ENCODE measurements at regions not wholly inside any gene's neighbourhood (a gene's known extent, or its start where the extent isn't known, plus 50 kb on each side); places are given as distances from the start of the nearest gene placed in this dataset.

DNA sequence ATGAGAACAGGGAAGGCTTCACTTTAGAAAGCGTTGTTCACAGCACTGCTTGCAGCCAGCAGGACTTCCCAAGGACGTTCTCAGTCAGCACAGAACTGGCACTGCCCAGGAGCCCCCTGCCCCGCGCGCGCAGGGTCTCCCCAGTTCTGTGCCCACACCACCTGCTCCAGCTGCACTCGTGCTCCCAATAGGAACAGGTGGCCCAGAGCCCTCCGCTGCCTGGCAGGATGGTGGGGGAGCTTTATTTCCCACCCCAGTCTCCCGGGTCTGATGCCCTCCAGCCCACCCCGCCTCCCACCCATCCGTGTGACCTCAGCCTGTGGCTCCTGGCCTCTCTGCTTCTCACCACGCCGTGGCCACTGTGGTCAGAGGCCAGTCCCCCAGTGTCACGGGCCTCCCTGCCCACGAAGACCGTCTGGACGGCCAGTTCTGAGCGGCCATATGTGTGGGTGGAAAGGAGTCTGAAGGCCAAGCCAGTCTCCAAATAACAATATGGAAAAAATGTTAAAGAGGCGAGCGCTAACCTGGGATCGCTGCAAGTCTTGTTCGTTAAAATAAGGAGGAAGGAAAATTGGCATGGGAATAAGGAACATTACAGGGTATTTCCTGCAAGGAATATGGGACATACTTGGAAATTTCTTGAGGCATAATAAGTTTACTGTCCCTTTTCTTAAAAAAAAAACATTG, 54.6 kb upstream of the PCSK6 start (continued):
- TF ChIP-seq, protein P1, sequence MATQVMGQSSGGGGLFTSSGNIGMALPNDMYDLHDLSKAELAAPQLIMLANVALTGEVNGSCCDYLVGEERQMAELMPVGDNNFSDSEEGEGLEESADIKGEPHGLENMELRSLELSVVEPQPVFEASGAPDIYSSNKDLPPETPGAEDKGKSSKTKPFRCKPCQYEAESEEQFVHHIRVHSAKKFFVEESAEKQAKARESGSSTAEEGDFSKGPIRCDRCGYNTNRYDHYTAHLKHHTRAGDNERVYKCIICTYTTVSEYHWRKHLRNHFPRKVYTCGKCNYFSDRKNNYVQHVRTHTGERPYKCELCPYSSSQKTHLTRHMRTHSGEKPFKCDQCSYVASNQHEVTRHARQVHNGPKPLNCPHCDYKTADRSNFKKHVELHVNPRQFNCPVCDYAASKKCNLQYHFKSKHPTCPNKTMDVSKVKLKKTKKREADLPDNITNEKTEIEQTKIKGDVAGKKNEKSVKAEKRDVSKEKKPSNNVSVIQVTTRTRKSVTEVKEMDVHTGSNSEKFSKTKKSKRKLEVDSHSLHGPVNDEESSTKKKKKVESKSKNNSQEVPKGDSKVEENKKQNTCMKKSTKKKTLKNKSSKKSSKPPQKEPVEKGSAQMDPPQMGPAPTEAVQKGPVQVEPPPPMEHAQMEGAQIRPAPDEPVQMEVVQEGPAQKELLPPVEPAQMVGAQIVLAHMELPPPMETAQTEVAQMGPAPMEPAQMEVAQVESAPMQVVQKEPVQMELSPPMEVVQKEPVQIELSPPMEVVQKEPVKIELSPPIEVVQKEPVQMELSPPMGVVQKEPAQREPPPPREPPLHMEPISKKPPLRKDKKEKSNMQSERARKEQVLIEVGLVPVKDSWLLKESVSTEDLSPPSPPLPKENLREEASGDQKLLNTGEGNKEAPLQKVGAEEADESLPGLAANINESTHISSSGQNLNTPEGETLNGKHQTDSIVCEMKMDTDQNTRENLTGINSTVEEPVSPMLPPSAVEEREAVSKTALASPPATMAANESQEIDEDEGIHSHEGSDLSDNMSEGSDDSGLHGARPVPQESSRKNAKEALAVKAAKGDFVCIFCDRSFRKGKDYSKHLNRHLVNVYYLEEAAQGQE (IDR thresholded peaks at IDR 0.05; ENCODE audit: low read depth, low read length), result no peak
- TF ChIP-seq TEAD4 (IDR thresholded peaks at IDR 0.05; ENCODE audit: borderline replicate concordance, insufficient read depth), result no peak

DNA sequence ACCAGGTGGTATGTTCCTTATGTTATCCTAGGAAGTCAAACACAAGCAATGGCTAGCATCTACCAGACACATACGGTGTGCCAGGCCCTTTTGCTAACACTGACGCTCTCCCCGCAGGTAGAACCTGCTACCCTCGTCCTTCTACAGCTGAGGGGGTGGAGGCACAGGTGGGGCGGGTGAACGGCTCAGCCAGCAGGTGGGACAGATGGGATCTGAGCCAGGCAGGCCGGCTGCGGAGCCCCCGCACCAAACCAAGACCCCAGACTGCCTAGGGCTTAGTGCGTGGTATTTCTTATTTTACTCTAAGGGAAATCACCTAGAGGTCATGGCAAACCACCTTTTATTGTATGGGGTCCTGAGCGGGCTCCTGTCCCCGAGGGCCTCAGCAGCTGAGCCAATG, 53.9 kb upstream of the PCSK6 start:
- H3K9ac ChIP-seq, result no peak overlapping the region
- CTCF ChIA-PET, result no interaction called here
- no peak overlapping the region for H3K4me3 ChIP-seq (ENCODE audit: low read depth in 2 of 2, low read length in 1 of 2)
- TF ChIP-seq RXRA (IDR thresholded peaks at IDR 0.05; ENCODE audit: borderline replicate concordance, low read depth) (no peak), TEAD4 (IDR thresholded peaks at IDR 0.05; ENCODE audit: borderline replicate concordance, insufficient read depth) (no peak), SMC3 (IDR thresholded peaks at IDR 0.05; ENCODE audit: low read depth, low read length) (no peak), NRF1 (IDR thresholded peaks at IDR 0.05; ENCODE audit: low read depth, low read length) (no peak), GATA2 (CRISPR knock-in tag; IDR thresholded peaks at IDR 0.05) (no peak), FOXM1 (IDR thresholded peaks at IDR 0.05; ENCODE audit: low read depth) (no peak), NFIC (IDR thresholded peaks at IDR 0.05; ENCODE audit: borderline replicate concordance) (no peak), FOXJ3 (CRISPR knock-in tag; IDR thresholded peaks at IDR 0.05) (no peak), POLR2AphosphoS5 (IDR thresholded peaks at IDR 0.05; ENCODE audit: low read depth, low read length) (no peak), YY1 (IDR thresholded peaks at IDR 0.05; ENCODE audit: low read depth) (no peak), GABPA (IDR thresholded peaks at IDR 0.05; ENCODE audit: low read depth) (no peak), CHD2 (IDR thresholded peaks at IDR 0.05; ENCODE audit: low read length, partially characterized antibody) (no peak), TAF1 (IDR thresholded peaks at IDR 0.05; ENCODE audit: borderline replicate concordance, low read depth, low read length) (no peak), EZH2phosphoT487 (IDR thresholded peaks at IDR 0.05; ENCODE audit: borderline replicate concordance, low read depth) (no peak), MXI1 (IDR thresholded peaks at IDR 0.05; ENCODE audit: low read depth, low read length) (no peak)
- TF ChIP-seq, protein P2, sequence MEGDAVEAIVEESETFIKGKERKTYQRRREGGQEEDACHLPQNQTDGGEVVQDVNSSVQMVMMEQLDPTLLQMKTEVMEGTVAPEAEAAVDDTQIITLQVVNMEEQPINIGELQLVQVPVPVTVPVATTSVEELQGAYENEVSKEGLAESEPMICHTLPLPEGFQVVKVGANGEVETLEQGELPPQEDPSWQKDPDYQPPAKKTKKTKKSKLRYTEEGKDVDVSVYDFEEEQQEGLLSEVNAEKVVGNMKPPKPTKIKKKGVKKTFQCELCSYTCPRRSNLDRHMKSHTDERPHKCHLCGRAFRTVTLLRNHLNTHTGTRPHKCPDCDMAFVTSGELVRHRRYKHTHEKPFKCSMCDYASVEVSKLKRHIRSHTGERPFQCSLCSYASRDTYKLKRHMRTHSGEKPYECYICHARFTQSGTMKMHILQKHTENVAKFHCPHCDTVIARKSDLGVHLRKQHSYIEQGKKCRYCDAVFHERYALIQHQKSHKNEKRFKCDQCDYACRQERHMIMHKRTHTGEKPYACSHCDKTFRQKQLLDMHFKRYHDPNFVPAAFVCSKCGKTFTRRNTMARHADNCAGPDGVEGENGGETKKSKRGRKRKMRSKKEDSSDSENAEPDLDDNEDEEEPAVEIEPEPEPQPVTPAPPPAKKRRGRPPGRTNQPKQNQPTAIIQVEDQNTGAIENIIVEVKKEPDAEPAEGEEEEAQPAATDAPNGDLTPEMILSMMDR (IDR thresholded peaks at IDR 0.05), result no peak
- TF ChIP-seq, protein P3, sequence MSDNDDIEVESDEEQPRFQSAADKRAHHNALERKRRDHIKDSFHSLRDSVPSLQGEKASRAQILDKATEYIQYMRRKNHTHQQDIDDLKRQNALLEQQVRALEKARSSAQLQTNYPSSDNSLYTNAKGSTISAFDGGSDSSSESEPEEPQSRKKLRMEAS (IDR thresholded peaks at IDR 0.05; ENCODE audit: low read depth), result no peak
- TF ChIP-seq, protein P4, sequence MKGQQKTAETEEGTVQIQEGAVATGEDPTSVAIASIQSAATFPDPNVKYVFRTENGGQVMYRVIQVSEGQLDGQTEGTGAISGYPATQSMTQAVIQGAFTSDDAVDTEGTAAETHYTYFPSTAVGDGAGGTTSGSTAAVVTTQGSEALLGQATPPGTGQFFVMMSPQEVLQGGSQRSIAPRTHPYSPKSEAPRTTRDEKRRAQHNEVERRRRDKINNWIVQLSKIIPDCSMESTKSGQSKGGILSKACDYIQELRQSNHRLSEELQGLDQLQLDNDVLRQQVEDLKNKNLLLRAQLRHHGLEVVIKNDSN (IDR thresholded peaks at IDR 0.05; ENCODE audit: borderline replicate concordance, low read depth), result no peak
- TF ChIP-seq, protein P1 (IDR thresholded peaks at IDR 0.05; ENCODE audit: low read depth, low read length), result no peak
- H3F3A ChIP-seq (replicated peaks; ENCODE audit: insufficient read depth), result no peaks in the 10 kb centered on the region
- H4K20me1 ChIP-seq (ENCODE audit: insufficient read depth), result no peaks in the 10 kb centered on the region
- 52% methylated on average over 12 of the region's 12 CpGs for WGBS (ENCODE audit: low lambda C conversion rate)
- no peak overlapping the region for H2AFZ ChIP-seq (ENCODE audit: low read depth)
- POLR2A ChIA-PET, result no interaction called here
- H3K9me2 ChIP-seq, result no peaks in the 10 kb centered on the region
- no peaks in the 10 kb centered on the region for H3K4me1 ChIP-seq (ENCODE audit: control insufficient read depth in 1 of 2, insufficient read depth in 2 of 2, low read depth in 1 of 2, low read length in 1 of 2)
- H3K79me2 ChIP-seq (ENCODE audit: insufficient read depth), result no peaks in the 10 kb centered on the region
- DNase-seq, result no peak
- no peaks in the 10 kb centered on the region for H3K36me3 ChIP-seq (replicated peaks in 1 of 2; ENCODE audit: control insufficient read depth in 1 of 2, insufficient read depth in 2 of 2, low read length in 1 of 2)
- H3K27me3 ChIP-seq (ENCODE audit: insufficient read depth), result no peaks in the 10 kb centered on the region
- H3K27ac ChIP-seq (ENCODE audit: low read depth in 2 of 2, low read length in 1 of 2), result no peak overlapping the region
- no peaks in the 10 kb centered on the region for H3K9me3 ChIP-seq
- no peak overlapping the region for H3K4me2 ChIP-seq

Measured in SK-N-SH (cell line).